Endothelial cell of umbilical vein (primary cell): ENCODE measurements at regions not wholly inside any gene's neighbourhood (a gene's known extent, or its start where the extent isn't known, plus 50 kb on each side); places are given as distances from the start of the nearest gene placed in this dataset.

Experiments
- BruUV-seq: library from RNA; stranded (reverse); fragments of 400-500 nt; replicated peaks from 2 replicates; lab custom pipeline; 2021; lab: Mats Ljungman, UMichigan
- CTCF ChIA-PET: fragments of 300-600, 350-600 bp; sonication (Branson Sonifier 250); formaldehyde crosslinking; loops from one replicate; lab custom pipeline; 2021; ENCODE audit warnings: antibody characterized with exemption, inconsistent platforms; lab: Charles Lee
- POLR2A ChIA-PET: fragments of 300-600, 350-600 bp; sonication (Branson Sonifier 250); formaldehyde crosslinking; loops from one replicate; lab custom pipeline; 2021; ENCODE audit warnings: antibody characterized with exemption, inconsistent platforms; lab: Charles Lee
- DNase-seq: peaks from one replicate; pipeline ENCODE4 v3.0.0-alpha.2; 2011; ENCODE audit warnings: low read depth, low spot score
- FAIRE-seq: peaks from 2 replicates; lab custom pipeline; 2011; peaks lifted over from hg19 to GRCh38; lab: Jason Lieb, UNC
- H2AFZ ChIP-seq: 2 replicates; pipeline ENCODE4 v1.6.0; 2012; ENCODE audit warnings: low read depth, low read length, control low read depth, inconsistent platforms
- H3K27ac ChIP-seq: 2 replicates; pipeline ENCODE4 v1.5.1; 2011; ENCODE audit warnings: low read depth, mild to moderate bottlenecking, control low read depth, low read length, moderate library complexity; ENCODE audit not compliant: insufficient read depth
- H3K27me3 ChIP-seq, 2 experiments: 2 replicates each; pipeline versions ENCODE4 v1.6.0 to v1.6.1; 2011; ENCODE audit warnings: low read length in 2 of 2, mixed read lengths in 1 of 2; ENCODE audit not compliant: control insufficient read depth in 2 of 2, insufficient read depth in 2 of 2
- H3K36me3 ChIP-seq, 2 experiments: 2 replicates in 1 of 2; 3 replicates in 1 of 2; pipeline ENCODE4 v1.5.1; 2011; ENCODE audit warnings: low read length in 2 of 2, mild to moderate bottlenecking in 1 of 2, moderate library complexity in 1 of 2; ENCODE audit not compliant: control insufficient read depth in 2 of 2, insufficient read depth in 2 of 2; ENCODE audit errors: extremely low read depth in 1 of 2
- H3K4me1 ChIP-seq: 3 replicates; pipeline ENCODE4 v1.5.1; 2011; ENCODE audit warnings: mild to moderate bottlenecking, low read length; ENCODE audit not compliant: control insufficient read depth, insufficient read depth; ENCODE audit errors: extremely low read depth
- H3K4me2 ChIP-seq: 2 replicates; pipeline ENCODE4 v1.6.1; 2011; ENCODE audit warnings: low read length, control low read depth, mixed read lengths; ENCODE audit not compliant: insufficient read depth
- H3K4me3 ChIP-seq, 3 experiments: fragments of 200-600 bp in 1 of 3; sonication (generic), shearing (Covaris generic) in 1 of 3; replicated peaks in 1 of 3; 2 replicates each; pipeline ENCODE4 v1.5.1; 2011 to 2016; ENCODE audit warnings: control low read depth in 3 of 3, low read length in 3 of 3, mild to moderate bottlenecking in 2 of 3, inconsistent platforms in 1 of 3, low read depth in 1 of 3, moderate library complexity in 1 of 3; ENCODE audit not compliant: insufficient read depth in 1 of 3
- H3K79me2 ChIP-seq: 2 replicates; pipeline ENCODE4 v1.6.0; 2012; ENCODE audit warnings: low read length, inconsistent platforms; ENCODE audit not compliant: control insufficient read depth, insufficient read depth
- H3K9ac ChIP-seq: replicated peaks from 2 replicates; pipeline ENCODE3; 2011; ENCODE audit warnings: low read length, control low read depth; ENCODE audit not compliant: insufficient read depth; ENCODE audit errors: extremely low read depth
- H3K9me1 ChIP-seq: replicated peaks from 3 replicates; pipeline ENCODE4 v1.6.0; 2011; ENCODE audit warnings: mild to moderate bottlenecking, low read length; ENCODE audit not compliant: control insufficient read depth, insufficient read depth; ENCODE audit errors: extremely low read depth
- H3K9me3 ChIP-seq: replicated peaks from 2 replicates; pipeline ENCODE4 v1.5.1; 2012; ENCODE audit warnings: low read length, inconsistent platforms; ENCODE audit not compliant: control insufficient read depth, insufficient read depth
- H4K20me1 ChIP-seq: replicated peaks from 2 replicates; pipeline ENCODE3; 2011; ENCODE audit warnings: mild to moderate bottlenecking, low read length; ENCODE audit not compliant: control insufficient read depth, insufficient read depth; ENCODE audit errors: extremely low read depth
- EZH2 ChIP-seq: IDR thresholded peaks from 2 replicates; pipeline ENCODE4 v1.6.1; 2012; ENCODE audit warnings: borderline replicate concordance, low read depth, mild to moderate bottlenecking, moderate library complexity, low read length, inconsistent platforms; ENCODE audit not compliant: severe bottlenecking
- FOS ChIP-seq: IDR thresholded peaks from 2 replicates; pipeline ENCODE4 v1.6.1; 2011; ENCODE audit warnings: mild to moderate bottlenecking, low read length, moderate library complexity, borderline replicate concordance; ENCODE audit not compliant: insufficient read depth
- GATA2 ChIP-seq: IDR thresholded peaks from 2 replicates; pipeline ENCODE4 v1.7.0; 2011; ENCODE audit warnings: low read depth, mild to moderate bottlenecking, moderate library complexity, mixed read lengths, low read length; ENCODE audit not compliant: insufficient read length, insufficient read depth
- JUN ChIP-seq: IDR thresholded peaks from 2 replicates; pipeline ENCODE4 v1.6.1; 2011; ENCODE audit warnings: borderline replicate concordance, low read depth; ENCODE audit not compliant: insufficient read length, insufficient read depth
- MYC ChIP-seq: IDR thresholded peaks from one replicate; pipeline ENCODE4 v1.6.1; 2011; ENCODE audit warnings: mild to moderate bottlenecking, low read depth, low read length
- POLR2A ChIP-seq: IDR thresholded peaks from 2 replicates; pipeline ENCODE4 v1.6.1; 2012; ENCODE audit warnings: low read depth, mild to moderate bottlenecking, control low read depth, low read length
- POLR2AphosphoS5 ChIP-seq: IDR thresholded peaks from 2 replicates; pipeline ENCODE4 v1.6.1; 2012; ENCODE audit warnings: low read depth, mild to moderate bottlenecking, control low read depth, low read length, moderate library complexity; ENCODE audit not compliant: insufficient read depth
- dilution Hi-C: fragments of 300-500 bp; cut with MboI; formaldehyde crosslinking; loops from one replicate; pipeline ENCODE4 v1.15.0; 2019; ENCODE audit warnings: low sequenced_read_pairs; ENCODE audit not compliant: extremely low pct_ligation_motif_present
- intact Hi-C: fragments of 100-400 bp; cut with micrococcal nuclease; formaldehyde crosslinking; loops from one replicate; pipeline ENCODE4 v1.10.0; 2022
- TF ChIP-seq, protein P1 (sequence below), 2 donors: IDR thresholded peaks; 1 replicate in 1 of 2; 2 replicates in 1 of 2; pipeline ENCODE4 v1.5.1; 2011; ENCODE audit warnings: low read length in 2 of 2, mild to moderate bottlenecking in 2 of 2, moderate library complexity in 2 of 2, control low read depth in 1 of 2, inconsistent platforms in 1 of 2, low read depth in 1 of 2; ENCODE audit not compliant: insufficient read depth in 1 of 2; ENCODE audit errors: extremely low read depth in 1 of 2
- TF ChIP-seq, protein P2 (sequence below): IDR thresholded peaks from 2 replicates; pipeline ENCODE4 v1.6.1; 2011; ENCODE audit not compliant: insufficient read depth, insufficient read length

GRCh38 chr6:139903411-139904157 is 529.1 kb upstream of the CITED2 start:
- Histone ChIP-seq H2AFZ (no peak overlapping the region), H3K9me3 (no peaks in the 10 kb centered on the region), H3K4me3 (no peak overlapping the region), H3K4me1 (no peaks in the 10 kb centered on the region), H3K9ac (no peak overlapping the region), H3K27ac (no peak overlapping the region), H4K20me1 (no peaks in the 10 kb centered on the region), H3K9me1 (no peaks in the 10 kb centered on the region), H3K36me3 (no peaks in the 10 kb centered on the region), H3K27me3 (no peaks in the 10 kb centered on the region), H3K4me2 (no peak overlapping the region), H3K79me2 (no peaks in the 10 kb centered on the region)
- dilution Hi-C loops (no loop called here), intact Hi-C loops (no loop called here)
- DNase-seq (no peak), FAIRE-seq (no peak)
- BruUV-seq: no TSS peak
- CTCF ChIA-PET: interaction anchor here (1.4 kb wide), 1 partner anchor 12 kb away, joined by 4 read pairs; no protein-coding TSS in a partner anchor
- no peak for TF ChIP-seq MYC
- no peak for TF ChIP-seq POLR2AphosphoS5
- TF ChIP-seq EZH2: no peak
- TF ChIP-seq JUN: no peak
- TF ChIP-seq FOS: no peak
- no peak for TF ChIP-seq GATA2
- TF ChIP-seq POLR2A: no peak
- TF ChIP-seq, protein P1, sequence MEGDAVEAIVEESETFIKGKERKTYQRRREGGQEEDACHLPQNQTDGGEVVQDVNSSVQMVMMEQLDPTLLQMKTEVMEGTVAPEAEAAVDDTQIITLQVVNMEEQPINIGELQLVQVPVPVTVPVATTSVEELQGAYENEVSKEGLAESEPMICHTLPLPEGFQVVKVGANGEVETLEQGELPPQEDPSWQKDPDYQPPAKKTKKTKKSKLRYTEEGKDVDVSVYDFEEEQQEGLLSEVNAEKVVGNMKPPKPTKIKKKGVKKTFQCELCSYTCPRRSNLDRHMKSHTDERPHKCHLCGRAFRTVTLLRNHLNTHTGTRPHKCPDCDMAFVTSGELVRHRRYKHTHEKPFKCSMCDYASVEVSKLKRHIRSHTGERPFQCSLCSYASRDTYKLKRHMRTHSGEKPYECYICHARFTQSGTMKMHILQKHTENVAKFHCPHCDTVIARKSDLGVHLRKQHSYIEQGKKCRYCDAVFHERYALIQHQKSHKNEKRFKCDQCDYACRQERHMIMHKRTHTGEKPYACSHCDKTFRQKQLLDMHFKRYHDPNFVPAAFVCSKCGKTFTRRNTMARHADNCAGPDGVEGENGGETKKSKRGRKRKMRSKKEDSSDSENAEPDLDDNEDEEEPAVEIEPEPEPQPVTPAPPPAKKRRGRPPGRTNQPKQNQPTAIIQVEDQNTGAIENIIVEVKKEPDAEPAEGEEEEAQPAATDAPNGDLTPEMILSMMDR (IDR thresholded peaks at IDR 0.05; ENCODE audit: extremely low read depth in 1 of 2, insufficient read depth in 1 of 2, low read depth in 1 of 2, low read length in 2 of 2): no peak
- TF ChIP-seq, protein P2, sequence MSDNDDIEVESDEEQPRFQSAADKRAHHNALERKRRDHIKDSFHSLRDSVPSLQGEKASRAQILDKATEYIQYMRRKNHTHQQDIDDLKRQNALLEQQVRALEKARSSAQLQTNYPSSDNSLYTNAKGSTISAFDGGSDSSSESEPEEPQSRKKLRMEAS: no peak
- POLR2A ChIA-PET: no interaction called here
